WTC11 (cell line): ENCODE measurements at regions not wholly inside any gene's neighbourhood (a gene's known extent, or its start where the extent isn't known, plus 50 kb on each side); places are given as distances from the start of the nearest gene placed in this dataset.
A peak's percentile ranks its signal among the peaks of the same experiment; 100 is the strongest.

Experiments
- ARID4B ChIP-seq: sonication (generic); formaldehyde crosslinking; IDR thresholded peaks from 2 replicates; pipeline ENCODE4 v1.8.0; 2023; ENCODE audit warnings: missing genetic modification reagents, mild to moderate bottlenecking, borderline replicate concordance
- ATF3 ChIP-seq: sonication (generic); formaldehyde crosslinking; conservative IDR thresholded peaks from 2 replicates; pipeline ENCODE4 v1.8.1; 2022; ENCODE audit warnings: mild to moderate bottlenecking, missing genetic modification reagents
- CDX4 ChIP-seq: fragments of 250-450 bp; sonication (Bioruptor Pico); IDR thresholded peaks from 2 replicates; pipeline ENCODE4 v1.9.0; 2021; ENCODE audit warnings: moderate library complexity, mild to moderate bottlenecking, inconsistent platforms, borderline replicate concordance
- CTCF ChIP-seq: fragments of 200-600 bp; IDR thresholded peaks from 2 replicates; pipeline ENCODE4 v1.8.0; 2022; ENCODE audit warnings: antibody characterized with exemption
- E2F5 ChIP-seq: sonication (generic); formaldehyde crosslinking; IDR thresholded peaks from 2 replicates; pipeline ENCODE4 v1.8.1; 2022; ENCODE audit warnings: mild to moderate bottlenecking, moderate library complexity, missing genetic modification reagents
- ELF4 ChIP-seq: sonication (generic); formaldehyde crosslinking; IDR thresholded peaks from 2 replicates; pipeline ENCODE4 v1.8.1; 2022; ENCODE audit warnings: low read depth, mild to moderate bottlenecking, moderate library complexity, missing genetic modification reagents
- ESRRA ChIP-seq: sonication (generic); formaldehyde crosslinking; IDR thresholded peaks from 2 replicates; pipeline ENCODE4 v1.8.1; 2022; ENCODE audit warnings: mild to moderate bottlenecking, missing genetic modification reagents, borderline replicate concordance
- FOXJ3 ChIP-seq: sonication (generic); formaldehyde crosslinking; IDR thresholded peaks from 2 replicates; pipeline ENCODE4 v1.9.0; 2021; ENCODE audit warnings: missing genetic modification reagents, mild to moderate bottlenecking, borderline replicate concordance
- FOXK1 ChIP-seq: sonication (generic); formaldehyde crosslinking; IDR thresholded peaks from 2 replicates; pipeline ENCODE4 v1.8.0; 2022; ENCODE audit warnings: mild to moderate bottlenecking, moderate library complexity, missing genetic modification reagents
- GABPB1 ChIP-seq: sonication (generic); formaldehyde crosslinking; IDR thresholded peaks from 2 replicates; pipeline ENCODE4 v1.8.1; 2023; ENCODE audit warnings: mild to moderate bottlenecking, missing genetic modification reagents
- HMGXB4 ChIP-seq: sonication (generic); formaldehyde crosslinking; IDR thresholded peaks from 2 replicates; pipeline ENCODE4 v1.8.1; 2023; ENCODE audit warnings: mild to moderate bottlenecking, moderate library complexity, missing genetic modification reagents
- IRF2 ChIP-seq: sonication (generic); formaldehyde crosslinking; IDR thresholded peaks from 2 replicates; pipeline ENCODE4 v1.8.0; 2022; ENCODE audit warnings: low read depth, missing genetic modification reagents, borderline replicate concordance
- MAX ChIP-seq: sonication (generic); formaldehyde crosslinking; IDR thresholded peaks from 2 replicates; pipeline ENCODE4 v1.8.0; 2022; ENCODE audit warnings: mild to moderate bottlenecking, missing genetic modification reagents
- MXD4 ChIP-seq: fragments of 250-450 bp; sonication (Bioruptor Pico); IDR thresholded peaks from 2 replicates; pipeline ENCODE4 v1.8.0; 2021; ENCODE audit warnings: mild to moderate bottlenecking, moderate library complexity, borderline replicate concordance
- NFYB ChIP-seq: sonication (generic); formaldehyde crosslinking; conservative IDR thresholded peaks from 2 replicates; pipeline ENCODE4 v1.8.0; 2022; ENCODE audit warnings: low read depth, missing genetic modification reagents
- NR2C2 ChIP-seq: sonication (generic); formaldehyde crosslinking; IDR thresholded peaks from 2 replicates; pipeline ENCODE4 v1.8.0; 2022; ENCODE audit warnings: mild to moderate bottlenecking, missing genetic modification reagents
- PRRX2 ChIP-seq: fragments of 250-450 bp; sonication (Bioruptor Pico); IDR thresholded peaks from 2 replicates; pipeline ENCODE4 v1.8.0; 2021; ENCODE audit warnings: mild to moderate bottlenecking
- TCF7 ChIP-seq: sonication (generic); formaldehyde crosslinking; IDR thresholded peaks from 2 replicates; pipeline ENCODE4 v1.8.0; 2022; ENCODE audit warnings: mild to moderate bottlenecking, low read depth, missing genetic modification reagents, moderate library complexity
- TEAD1 ChIP-seq: sonication (generic); formaldehyde crosslinking; IDR thresholded peaks from 2 replicates; pipeline ENCODE4 v1.8.0; 2022; ENCODE audit warnings: mild to moderate bottlenecking, missing genetic modification reagents
- USF1 ChIP-seq: sonication (generic); formaldehyde crosslinking; IDR thresholded peaks from 2 replicates; pipeline ENCODE4 v1.8.0; 2022; ENCODE audit warnings: mild to moderate bottlenecking, missing genetic modification reagents
- USF2 ChIP-seq: sonication (generic); formaldehyde crosslinking; IDR thresholded peaks from 2 replicates; pipeline ENCODE4 v1.8.1; 2023; ENCODE audit warnings: mild to moderate bottlenecking, missing genetic modification reagents, moderate library complexity
- ZNF232 ChIP-seq: sonication (generic); formaldehyde crosslinking; IDR thresholded peaks from 2 replicates; pipeline ENCODE4 v1.8.0; 2022; ENCODE audit warnings: mild to moderate bottlenecking, missing genetic modification reagents
- ZNF423 ChIP-seq: fragments of 250-450 bp; sonication (Bioruptor Pico); IDR thresholded peaks from 2 replicates; pipeline ENCODE4 v2.1.2; 2022; ENCODE audit warnings: mild to moderate bottlenecking, moderate library complexity
- ZNF671 ChIP-seq: fragments of 250-450 bp; sonication (Bioruptor Pico); IDR thresholded peaks from 2 replicates; pipeline ENCODE4 v1.8.0; 2021; ENCODE audit warnings: mild to moderate bottlenecking
- ZSCAN18 ChIP-seq: fragments of 250-450 bp; sonication (Bioruptor Pico); IDR thresholded peaks from 2 replicates; pipeline ENCODE4 v2.1.2; 2022; ENCODE audit warnings: mild to moderate bottlenecking, moderate library complexity

- TF ChIP-seq ESRRA (peak; percentile 98), MXD4 (CRISPR knock-in tag) (peak; percentile 47; the same call in 1 of the 2 replicates), E2F5 (peak; percentile 93), IRF2 (CRISPR knock-in tag) (no peak), USF1 (CRISPR knock-in tag) (peak; percentile 91), ELF4 (CRISPR knock-in tag) (peak; percentile 85; the same call in 1 of the 2 replicates), PRRX2 (peak; percentile 85; the same call in 1 of the 2 replicates), GABPB1 (CRISPR knock-in tag) (peak; percentile 68), ZNF671 (CRISPR knock-in tag) (peak; percentile 87), ZNF423 (CRISPR knock-in tag) (peak; percentile 61), CDX4 (CRISPR knock-in tag) (no peak), TCF7 (CRISPR knock-in tag) (peak; percentile 98), CTCF (no peak), HMGXB4 (CRISPR knock-in tag) (peak; percentile 26; the same call in 1 of the 2 replicates), FOXJ3 (peak; percentile 88), USF2 (CRISPR knock-in tag) (peak; percentile 62), FOXK1 (CRISPR knock-in tag) (peak; percentile 98), NFYB (CRISPR knock-in tag) (peak; percentile 69), ATF3 (CRISPR knock-in tag) (0 out of 2 replicates have a peak, but pooled peaks have one; percentile 65), TEAD1 (CRISPR knock-in tag) (peak; percentile 99), ZNF232 (CRISPR knock-in tag) (peak; percentile 99), MAX (peak; percentile 83; the same call in 1 of the 2 replicates), ZSCAN18 (CRISPR knock-in tag) (peak; percentile 95), ARID4B (peak; percentile 100), NR2C2 (CRISPR knock-in tag) (peak; percentile 80)
Observed at GRCh38 chr11:70650075-70650909, 252.0 kb downstream of the CTTN start (continued).
